ENCODE measurements at regions not wholly inside any gene's neighbourhood (a gene's known extent, or its start where the extent isn't known, plus 50 kb on each side); places are given as distances from the start of the nearest gene placed in this dataset.

- Mint-ChIP-seq H3K27me3 (ENCODE audit: unreplicated experiment) (peaks cover 27% of the 10 kb centered on the region), H3K27ac (ENCODE audit: unreplicated experiment) (no peak overlapping the region), H3K4me1 (ENCODE audit: unreplicated experiment) (peaks cover 3% of the 10 kb centered on the region), H3K36me3 (ENCODE audit: unreplicated experiment) (no peaks in the 10 kb centered on the region), H3K9me3 (ENCODE audit: unreplicated experiment) (peaks cover 5% of the 10 kb centered on the region), H3K4me3 (ENCODE audit: unreplicated experiment) (no peak overlapping the region)
- no peak for TF ChIP-seq CTCF (IDR thresholded peaks at IDR 0.05)
- DNase-seq (ENCODE audit: extremely low spot score, unreplicated experiment) = no peak
These were observed 314.1 kb upstream of the TNRC6C start for GRCh38 chr17:77644181-77645071.

GRCh38 chr17:77645072-77646045, 313.1 kb upstream of the TNRC6C start:
- no peak overlapping the region for H3K4me3 Mint-ChIP-seq (ENCODE audit: unreplicated experiment)
- peaks cover 3% of the 10 kb centered on the region for H3K4me1 Mint-ChIP-seq (ENCODE audit: unreplicated experiment)
- no peaks in the 10 kb centered on the region for H3K36me3 Mint-ChIP-seq (ENCODE audit: unreplicated experiment)
- no peak overlapping the region for H3K27ac Mint-ChIP-seq (ENCODE audit: unreplicated experiment)
- H3K27me3 Mint-ChIP-seq (ENCODE audit: unreplicated experiment) = peaks cover 20% of the 10 kb centered on the region
- peaks cover 5% of the 10 kb centered on the region for H3K9me3 Mint-ChIP-seq (ENCODE audit: unreplicated experiment)
- no peak for TF ChIP-seq CTCF (IDR thresholded peaks at IDR 0.05)
- peak; percentile 76 for DNase-seq (ENCODE audit: extremely low spot score, unreplicated experiment)

DNA sequence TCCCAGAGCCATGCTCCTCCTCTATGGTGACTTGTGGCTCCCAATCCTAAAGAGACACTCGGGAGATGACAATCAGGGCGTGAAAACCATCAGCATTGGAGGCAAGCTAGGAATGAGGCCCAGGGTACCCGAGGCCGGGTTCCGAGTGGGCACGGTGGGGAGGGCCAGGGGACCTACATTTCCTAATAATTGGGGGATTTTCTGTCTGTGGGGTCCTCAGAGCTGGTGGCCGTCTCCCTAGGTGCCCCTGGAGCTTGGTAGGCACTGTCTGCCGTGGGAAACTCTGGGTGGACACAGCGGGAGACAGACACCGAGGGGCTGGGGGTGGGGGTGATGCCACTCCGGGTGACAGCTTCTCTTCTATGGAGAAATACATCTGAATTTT, 312.5 kb upstream of the TNRC6C start:
- H3K27ac Mint-ChIP-seq (ENCODE audit: unreplicated experiment) = no peak overlapping the region
- no peaks in the 10 kb centered on the region for H3K36me3 Mint-ChIP-seq (ENCODE audit: unreplicated experiment)
- TF ChIP-seq CTCF (IDR thresholded peaks at IDR 0.05) = no peak
- peaks cover 13% of the 10 kb centered on the region for H3K27me3 Mint-ChIP-seq (ENCODE audit: unreplicated experiment)
- no peak overlapping the region for H3K4me3 Mint-ChIP-seq (ENCODE audit: unreplicated experiment)
- DNase-seq (ENCODE audit: extremely low spot score, unreplicated experiment) = peak; percentile 49
- peaks cover 3% of the 10 kb centered on the region for H3K4me1 Mint-ChIP-seq (ENCODE audit: unreplicated experiment)
- peaks cover 5% of the 10 kb centered on the region for H3K9me3 Mint-ChIP-seq (ENCODE audit: unreplicated experiment)

DNA sequence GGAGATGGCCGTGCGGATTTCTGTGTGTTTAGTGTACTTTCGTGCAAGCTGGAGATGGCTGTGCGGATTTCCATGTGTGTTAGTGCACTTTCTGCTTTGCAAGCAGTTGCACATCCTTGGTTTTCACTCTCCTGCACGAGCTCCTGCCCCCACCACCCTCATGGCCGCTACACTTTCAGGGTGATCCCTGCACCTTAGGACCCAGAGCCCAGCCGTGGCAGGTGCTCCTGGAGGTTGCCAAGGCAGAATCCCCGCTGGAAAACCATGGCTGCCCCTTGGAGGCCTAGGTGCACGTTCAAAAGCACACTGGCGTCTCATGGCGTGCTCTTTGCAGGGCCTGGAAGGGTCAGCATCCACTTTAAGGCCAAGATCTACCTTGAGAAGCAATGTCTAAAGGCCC, 311.0 kb upstream of the TNRC6C start:
- peaks cover 5% of the 10 kb centered on the region for H3K9me3 Mint-ChIP-seq (ENCODE audit: unreplicated experiment)
- no peak overlapping the region for H3K4me3 Mint-ChIP-seq (ENCODE audit: unreplicated experiment)
- H3K4me1 Mint-ChIP-seq (ENCODE audit: unreplicated experiment) = peaks cover 3% of the 10 kb centered on the region
- H3K36me3 Mint-ChIP-seq (ENCODE audit: unreplicated experiment) = no peaks in the 10 kb centered on the region
- H3K27ac Mint-ChIP-seq (ENCODE audit: unreplicated experiment) = no peak overlapping the region
- DNase-seq (ENCODE audit: extremely low spot score, unreplicated experiment) = no peak
- no peak for TF ChIP-seq CTCF (IDR thresholded peaks at IDR 0.05)
- peaks cover 22% of the 10 kb centered on the region for H3K27me3 Mint-ChIP-seq (ENCODE audit: unreplicated experiment)

Measured in osteocyte (in vitro differentiated cells).